KG1 (cell line): ENCODE measurements at regions not wholly inside any gene's neighbourhood (a gene's known extent, or its start where the extent isn't known, plus 50 kb on each side); places are given as distances from the start of the nearest gene placed in this dataset.

Source experiments
- DNase-seq: peaks from one replicate; lab custom pipeline; 2025; lab: John Stamatoyannopoulos, UW

- DNase-seq: no peak
These were observed 609.1 kb upstream of the SLC39A10 start for GRCh38 chr2:195047955-195048354.

DNA sequence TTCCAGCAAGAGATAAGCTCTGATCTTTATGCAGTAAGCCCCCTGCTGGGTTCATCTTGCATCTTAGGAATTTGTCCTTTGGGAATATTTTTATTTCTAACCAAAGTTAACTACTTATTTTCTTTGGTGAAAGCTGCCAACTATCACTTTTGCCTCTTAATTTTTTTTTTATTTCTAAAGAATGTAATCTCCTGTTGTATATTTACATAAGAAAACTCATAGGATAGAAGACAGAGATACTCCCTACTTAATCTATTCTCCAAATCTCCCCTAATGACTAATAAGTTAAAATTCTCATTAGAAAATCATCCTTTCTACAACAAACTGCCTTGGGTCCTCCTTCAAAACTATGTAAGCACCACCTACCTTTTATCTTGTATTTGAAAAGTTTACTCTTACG is 612.2 kb upstream of the SLC39A10 start:
- no peak for DNase-seq

GRCh38 chr2:195038153-195038552 is 618.9 kb upstream of the SLC39A10 start:
- DNase-seq: no peak

DNA sequence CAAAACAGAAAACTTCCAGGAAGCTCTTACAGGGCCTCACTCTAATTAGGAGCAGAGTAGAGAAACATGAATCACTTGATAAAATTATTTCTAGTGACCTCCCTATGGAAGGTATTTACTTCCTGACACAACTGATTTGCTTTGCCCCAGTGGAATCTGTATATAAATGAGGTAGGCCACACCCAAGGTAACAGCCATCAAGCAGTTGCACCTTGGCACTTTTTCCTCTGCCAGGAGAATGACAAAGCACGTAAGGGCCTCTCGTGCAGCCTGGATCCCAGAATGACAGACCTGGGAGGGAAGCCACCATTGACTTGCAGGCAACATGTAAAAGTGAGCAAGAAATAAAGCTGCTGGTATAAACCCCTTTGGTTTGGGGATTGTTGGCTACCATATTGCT is 620.0 kb upstream of the SLC39A10 start:
- DNase-seq: no peak

DNA sequence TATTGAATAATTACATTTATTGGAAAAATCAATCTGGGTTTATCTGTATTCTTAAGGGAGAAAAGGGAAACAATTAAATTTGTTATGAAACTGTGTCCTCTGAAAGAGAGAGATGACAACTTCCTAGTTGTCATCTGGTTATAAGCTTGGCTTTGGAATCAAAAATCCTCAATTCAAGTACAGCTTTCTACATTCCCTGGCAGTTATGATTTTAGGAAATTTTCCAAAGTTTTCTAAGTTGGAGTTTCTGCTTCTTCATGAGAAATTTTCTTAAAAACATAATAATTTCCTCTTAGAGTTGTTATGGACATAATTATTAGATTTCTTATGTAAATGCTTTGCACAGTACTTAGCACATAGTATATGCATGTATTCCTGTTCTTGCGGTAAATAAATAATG is 625.6 kb upstream of the SLC39A10 start:
- DNase-seq: no peak

- no peak for DNase-seq
These were observed 627.0 kb upstream of the SLC39A10 start for GRCh38 chr2:195029804-195030654.

GRCh38 chr2:195027947-195028346 is 629.1 kb upstream of the SLC39A10 start:
- DNase-seq: no peak

DNA sequence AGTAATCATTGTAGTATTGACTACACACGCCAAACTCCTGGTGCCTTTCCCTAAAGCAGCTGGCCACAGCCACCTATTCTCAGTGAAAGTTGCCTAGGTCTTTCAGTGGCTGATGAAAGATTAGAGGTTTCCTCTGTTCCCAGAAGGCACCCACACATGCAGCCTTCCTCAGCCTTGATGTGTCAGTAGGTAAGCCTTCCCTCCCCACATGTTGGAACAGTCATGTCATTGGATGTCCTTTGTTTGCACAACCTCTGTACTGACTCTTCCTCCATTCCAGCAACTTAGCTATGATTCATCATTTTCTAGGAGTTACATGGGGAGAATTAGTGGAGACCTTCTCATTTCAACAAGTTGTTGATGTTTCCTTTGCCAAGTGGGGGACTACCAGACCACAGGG is 630.8 kb upstream of the SLC39A10 start:
- DNase-seq: no peak

DNA sequence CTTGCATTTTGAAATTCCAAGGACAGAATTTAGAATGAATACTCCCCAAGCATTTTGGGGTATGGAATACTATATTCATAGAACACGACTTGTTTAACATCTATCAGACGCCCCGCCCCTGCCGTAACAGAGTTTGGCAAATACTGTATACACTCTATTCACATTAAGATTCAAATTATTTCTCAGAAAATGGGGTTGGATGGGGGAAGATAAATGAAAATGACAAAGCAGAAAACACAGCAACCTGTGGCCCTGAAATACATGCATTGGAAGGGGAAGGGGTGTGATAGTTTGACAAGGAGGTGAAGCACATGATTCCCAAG is 634.6 kb upstream of the SLC39A10 start:
- no peak for DNase-seq

DNA sequence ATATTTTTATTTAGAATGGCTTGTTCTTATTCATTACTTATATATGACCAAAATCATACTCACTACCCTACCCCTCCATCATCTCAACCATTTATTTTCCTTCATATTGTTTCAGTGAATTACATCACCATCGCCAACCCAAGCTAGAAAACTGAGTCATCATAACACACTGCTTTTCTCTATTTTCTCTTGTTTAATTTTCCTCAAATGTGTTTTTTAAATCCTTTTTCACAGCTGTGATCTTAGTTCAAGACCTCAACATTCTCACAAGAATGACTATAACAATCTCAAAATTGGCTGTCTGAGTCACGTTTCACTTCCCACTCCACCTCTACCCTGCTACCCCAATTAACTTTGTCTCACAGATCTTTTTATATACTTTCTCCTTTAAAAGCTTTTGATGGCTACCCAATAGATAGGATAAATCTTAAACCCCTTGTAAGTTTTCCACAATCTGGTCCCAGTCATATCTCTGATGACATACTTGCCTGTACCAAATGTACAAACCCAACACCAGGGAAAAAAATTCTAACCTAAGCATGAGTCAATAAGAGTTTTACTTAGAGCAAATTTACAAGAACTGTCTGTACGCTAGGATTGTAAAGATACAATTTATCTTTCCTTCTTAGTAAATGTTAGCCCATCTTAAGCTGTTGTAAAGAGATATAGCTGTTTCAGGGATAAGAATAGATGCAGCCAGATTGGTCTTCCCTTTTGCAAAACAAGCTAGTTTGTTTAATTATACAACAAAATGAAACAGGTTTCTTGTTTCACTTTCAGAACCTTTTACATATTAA is 635.1 kb upstream of the SLC39A10 start:
- no peak for DNase-seq

- no peak for DNase-seq
These were observed 638.6 kb upstream of the SLC39A10 start for GRCh38 chr2:195018462-195018861.

DNA sequence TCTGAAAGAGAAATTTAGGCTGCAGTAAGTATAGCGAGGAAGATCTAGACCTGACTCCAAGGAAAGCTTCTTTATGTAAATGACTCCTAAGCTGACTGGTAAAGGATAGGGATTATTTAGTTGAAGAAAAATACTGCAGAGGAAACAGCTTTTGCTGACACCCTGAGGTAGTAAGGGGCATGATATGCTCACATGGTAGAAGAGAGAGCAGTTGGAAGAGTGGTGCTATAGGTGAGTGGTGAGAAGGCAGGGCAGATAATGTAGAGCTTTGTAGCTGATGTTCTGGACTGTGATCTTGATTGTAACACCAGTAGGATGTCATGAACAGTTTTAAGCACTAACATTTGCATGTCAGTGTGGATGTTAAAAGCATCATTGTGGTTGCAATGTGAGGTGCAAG is 639.1 kb upstream of the SLC39A10 start:
- no peak for DNase-seq

DNA sequence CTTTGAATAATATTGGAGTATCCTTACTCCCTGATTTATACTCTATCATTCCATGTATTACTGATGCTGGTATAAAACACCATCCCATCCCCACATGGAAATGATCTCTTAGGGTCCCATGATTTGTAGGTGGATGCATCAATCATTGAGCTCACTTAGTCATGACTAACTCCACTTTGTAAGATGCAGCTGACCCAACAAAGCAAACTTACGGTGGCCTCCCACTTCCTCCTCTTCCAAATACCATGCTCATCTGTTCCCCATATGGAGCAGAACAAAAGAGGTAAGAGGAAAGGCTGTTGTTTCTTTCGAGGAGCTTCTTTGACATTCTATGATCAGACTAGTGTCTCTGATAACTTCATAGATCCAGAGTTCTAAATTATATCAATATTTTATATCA is 640.2 kb upstream of the SLC39A10 start:
- no peak for DNase-seq

DNA sequence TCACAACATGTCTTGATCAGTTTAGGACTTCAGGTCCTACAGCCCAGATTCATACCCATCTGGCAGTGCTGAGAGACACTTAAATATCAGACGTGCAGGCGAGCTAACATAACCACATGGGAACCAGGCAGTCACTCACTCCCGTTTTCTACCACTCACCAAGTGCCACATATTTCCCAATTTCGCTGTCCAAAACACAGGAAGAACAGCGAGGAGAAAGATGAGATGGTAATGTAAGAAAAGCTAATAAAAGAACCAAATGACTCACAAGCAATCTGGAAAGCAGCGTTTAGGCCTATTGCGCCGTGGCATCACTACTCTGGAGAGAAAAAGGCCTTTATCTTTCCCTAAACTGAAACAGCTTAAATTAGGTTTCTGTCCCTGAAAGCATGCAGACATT is 647.8 kb upstream of the SLC39A10 start:
- DNase-seq: no peak

- no peak for DNase-seq
These were observed 650.2 kb upstream of the SLC39A10 start for GRCh38 chr2:195006856-195007255.

GRCh38 chr2:195003881-195004471 is 653.0 kb upstream of the SLC39A10 start:
- DNase-seq: no peak

- no peak for DNase-seq
These were observed 655.1 kb upstream of the SLC39A10 start for GRCh38 chr2:195001924-195002323.

- no peak for DNase-seq
These were observed 657.3 kb upstream of the SLC39A10 start for GRCh38 chr2:194999771-195000170.

- no peak for DNase-seq
These were observed 664.4 kb upstream of the SLC39A10 start for GRCh38 chr2:194992648-194993047.

DNA sequence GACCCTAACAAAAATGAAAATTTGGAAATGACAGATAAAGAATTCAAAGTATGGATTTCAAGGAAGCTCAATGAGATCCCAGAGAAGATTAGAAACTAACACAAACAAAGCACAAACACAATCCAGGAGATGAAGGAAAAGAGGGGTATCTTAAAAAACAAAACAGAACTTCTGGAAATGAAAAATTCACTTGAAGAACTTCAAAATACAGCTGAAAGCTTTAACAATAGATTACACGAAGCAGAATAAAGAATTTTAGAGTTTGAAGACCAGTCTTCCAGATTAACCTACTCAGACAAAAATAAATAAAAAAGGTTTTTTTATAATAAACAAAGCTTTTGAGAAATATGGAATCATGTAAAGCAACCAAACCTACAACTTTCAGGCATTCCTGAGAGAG is 671.8 kb upstream of the SLC39A10 start:
- DNase-seq: no peak

GRCh38 chr2:194962254-194962653 is 694.8 kb upstream of the SLC39A10 start:
- no peak for DNase-seq

GRCh38 chr2:194954218-194954617 is 702.8 kb upstream of the SLC39A10 start:
- no peak for DNase-seq

- no peak for DNase-seq
These were observed 710.2 kb upstream of the SLC39A10 start for GRCh38 chr2:194946826-194947225.
